Natural killer cell (primary cell): ENCODE measurements at regions not wholly inside any gene's neighbourhood (a gene's known extent, or its start where the extent isn't known, plus 50 kb on each side); places are given as distances from the start of the nearest gene placed in this dataset.

ENCODE experiments used
- ATAC-seq, 3 donors: fragments of 150-1000 bp in 2 of 3; fragments of 200-7000 bp in 1 of 3; cut with Tn5 transposase; 1 replicate in 1 of 3; 2 replicates in 2 of 3; pipeline ENCODE4 v1.10.0; 2021; ENCODE audit warnings: mild to moderate bottlenecking in 2 of 3, moderate library complexity in 2 of 3
- DNase-seq, 2 donors: peaks; one replicate each; pipeline versions ENCODE4 v3.0.0 to v3.0.0-alpha.2; 2013 to 2021; ENCODE audit warnings: mixed read lengths in 1 of 2
- H3K27ac ChIP-seq: one replicate; pipeline ENCODE4 v1.5.1; 2013; ENCODE audit warnings: mild to moderate bottlenecking, low read length
- H3K27me3 ChIP-seq: one replicate; pipeline ENCODE4 v1.6.1; 2013; ENCODE audit warnings: low read length; ENCODE audit not compliant: control insufficient read depth, insufficient read depth
- H3K36me3 ChIP-seq: one replicate; pipeline ENCODE4 v1.6.1; 2013; ENCODE audit warnings: low read length; ENCODE audit not compliant: control insufficient read depth, insufficient read depth
- H3K4me1 ChIP-seq: one replicate; pipeline ENCODE4 v1.6.1; 2013; ENCODE audit warnings: low read length; ENCODE audit not compliant: control insufficient read depth, insufficient read depth
- H3K4me3 ChIP-seq: one replicate; pipeline ENCODE4 v1.5.1; 2013; ENCODE audit warnings: low read length
- H3K9me3 ChIP-seq: one replicate; pipeline ENCODE4 v1.6.1; 2013; ENCODE audit warnings: low read length; ENCODE audit not compliant: control insufficient read depth, insufficient read depth
- H3K27ac Mint-ChIP-seq, 2 donors: one replicate each; pipeline ENCODE4 v1.8.0; 2022; ENCODE audit warnings: mild to moderate bottlenecking in 2 of 2, mixed read lengths in 2 of 2, moderate library complexity in 1 of 2
- H3K27me3 Mint-ChIP-seq, 2 donors: one replicate each; pipeline ENCODE4 v1.8.0; 2022; ENCODE audit warnings: low read depth in 2 of 2, mixed read lengths in 2 of 2
- H3K36me3 Mint-ChIP-seq: one replicate; pipeline ENCODE4 v1.8.0; 2022; ENCODE audit warnings: mixed read lengths
- H3K4me1 Mint-ChIP-seq, 2 donors: one replicate each; pipeline ENCODE4 v1.8.0; 2022; ENCODE audit warnings: mixed read lengths in 2 of 2
- H3K4me3 Mint-ChIP-seq: one replicate; pipeline ENCODE4 v1.8.0; 2022; ENCODE audit warnings: mild to moderate bottlenecking, moderate library complexity, mixed read lengths
- H3K9me3 Mint-ChIP-seq, 2 donors: one replicate each; pipeline ENCODE4 v1.8.0; 2022; ENCODE audit warnings: mixed read lengths in 2 of 2
- CTCF ChIP-seq: fragments of 200-600 bp; IDR thresholded peaks from one replicate; pipeline ENCODE4 v1.8.0; 2022; ENCODE audit warnings: antibody characterized with exemption
- WGBS: methylation state at CpG from one replicate; pipeline ENCODE4 v1.1.7; 2013; ENCODE audit warnings: missing lambda C conversion rate; ENCODE audit not compliant: insufficient coverage; 5-methylcytosine and 5-hydroxymethylcytosine counted together
- intact Hi-C: fragments of 100-400 bp; cut with micrococcal nuclease; formaldehyde crosslinking; loops from one replicate; pipeline ENCODE4 v1.14.2; 2022

DNA sequence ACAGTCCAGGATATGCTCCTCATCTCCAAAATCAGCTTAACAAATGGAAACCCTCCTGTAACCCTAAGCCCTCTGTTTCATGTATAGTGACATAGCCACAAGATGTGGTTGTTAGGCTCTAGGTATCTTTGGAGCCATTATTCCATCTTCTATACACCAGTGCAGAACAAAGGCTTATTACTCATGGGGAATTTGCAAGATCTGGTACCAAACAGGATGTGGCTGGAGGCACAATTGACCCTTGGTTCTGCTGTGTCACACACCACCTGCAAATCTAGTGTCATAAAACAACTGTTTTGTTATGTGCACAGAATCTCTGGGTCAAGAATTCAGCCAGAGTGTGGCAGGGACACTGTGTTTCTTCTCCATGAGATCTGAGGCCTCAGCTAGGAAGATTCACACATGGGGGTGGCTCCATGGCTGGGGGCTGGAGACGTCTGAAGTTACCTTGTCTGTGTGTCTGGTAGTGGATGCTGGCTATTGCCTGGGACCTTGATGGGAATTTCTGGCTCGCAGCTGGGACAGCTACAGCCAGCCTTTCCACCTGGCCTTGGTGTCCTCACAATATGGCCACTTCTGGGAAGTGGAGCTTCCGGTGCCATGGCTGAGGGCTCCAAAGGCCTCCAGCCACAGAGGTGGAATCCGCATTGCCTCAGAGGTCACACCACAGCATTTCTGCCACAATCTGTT, 369.9 kb downstream of the CDH26 start:
- no peak for ATAC-seq
- Histone ChIP-seq H3K4me3 (no peak overlapping the region), H3K9me3 (no peaks in the 10 kb centered on the region), H3K4me1 (no peaks in the 10 kb centered on the region), H3K27ac (no peak overlapping the region), H3K27me3 (no peaks in the 10 kb centered on the region), H3K36me3 (no peaks in the 10 kb centered on the region)
- intact Hi-C loops = no loop called here
- Mint-ChIP-seq H3K9me3 (no peaks in the 10 kb centered on the region), H3K27ac (no peak overlapping the region), H3K36me3 (no peaks in the 10 kb centered on the region), H3K27me3 (no peaks in the 10 kb centered on the region), H3K4me3 (no peak overlapping the region), H3K4me1 (no peaks in the 10 kb centered on the region)
- no peak for DNase-seq
- TF ChIP-seq CTCF = no peak
- 93% methylated on average over 3 of the region's 4 CpGs for WGBS

DNA sequence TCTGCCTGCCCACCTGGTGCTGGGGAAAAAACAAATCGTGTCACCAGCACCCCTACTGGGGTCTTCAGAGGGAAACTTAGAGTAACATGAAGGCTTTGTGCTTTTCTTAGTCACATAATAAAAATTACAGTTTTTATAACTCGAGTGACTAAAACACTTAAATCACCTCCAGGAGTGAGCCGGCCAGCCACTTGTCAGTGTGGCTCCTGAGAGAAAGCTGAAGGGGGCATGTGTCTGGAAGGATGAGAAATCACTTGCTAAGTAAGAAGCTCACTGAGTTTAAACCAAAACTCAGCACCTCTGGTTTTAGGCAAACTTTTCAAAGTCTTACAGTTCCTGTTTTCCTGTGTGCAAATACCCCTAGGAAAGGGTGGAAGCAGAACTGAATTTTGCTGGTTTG, 372.2 kb downstream of the CDH26 start:
- no peaks in the 10 kb centered on the region for H3K9me3 Mint-ChIP-seq
- no peak overlapping the region for H3K27ac ChIP-seq
- H3K4me3 Mint-ChIP-seq = no peak overlapping the region
- H3K4me3 ChIP-seq = no peak overlapping the region
- H3K27me3 Mint-ChIP-seq = no peaks in the 10 kb centered on the region
- no peaks in the 10 kb centered on the region for H3K4me1 Mint-ChIP-seq
- WGBS = 80% methylated on average over 1 of the region's 3 CpGs
- no peaks in the 10 kb centered on the region for H3K36me3 Mint-ChIP-seq
- no peaks in the 10 kb centered on the region for H3K36me3 ChIP-seq
- DNase-seq (no peak), ATAC-seq (no peak)
- H3K27ac Mint-ChIP-seq = no peak overlapping the region
- no peaks in the 10 kb centered on the region for H3K4me1 ChIP-seq
- no peak for TF ChIP-seq CTCF
- intact Hi-C loops = no loop called here
- no peaks in the 10 kb centered on the region for H3K9me3 ChIP-seq
- no peaks in the 10 kb centered on the region for H3K27me3 ChIP-seq

DNA sequence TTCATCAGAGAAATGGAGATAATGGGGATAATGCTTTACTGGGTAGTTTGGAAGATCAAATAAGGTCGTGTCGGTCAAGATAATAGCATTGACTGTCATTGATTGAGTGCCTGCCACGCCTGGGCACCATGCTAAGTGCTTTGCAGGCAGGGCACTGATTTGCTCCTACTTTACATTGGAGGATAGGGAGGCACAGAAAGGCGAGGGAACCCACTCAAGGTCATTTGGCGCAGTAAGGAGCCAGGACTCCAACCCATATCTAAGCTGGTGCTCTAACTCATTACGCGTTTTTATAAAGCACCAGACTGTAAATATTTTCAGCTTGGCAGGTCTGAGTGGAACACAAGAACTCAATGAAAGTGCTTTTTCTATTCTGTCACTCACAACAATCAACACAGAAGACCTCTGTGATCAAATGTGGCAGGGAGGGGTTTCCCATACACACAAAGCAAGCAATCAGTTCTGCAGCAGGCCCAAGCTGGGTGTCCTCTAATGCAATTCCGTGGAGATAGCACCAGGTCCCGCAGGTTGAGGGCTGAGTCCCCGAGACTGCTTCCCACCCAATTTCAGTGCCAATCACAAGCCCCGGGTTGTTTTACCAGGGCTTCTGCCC, 373.6 kb downstream of the CDH26 start:
- H3K27ac ChIP-seq = no peak overlapping the region
- no peaks in the 10 kb centered on the region for H3K36me3 ChIP-seq
- H3K4me1 ChIP-seq = no peaks in the 10 kb centered on the region
- no peak overlapping the region for H3K4me3 ChIP-seq
- WGBS = 92% methylated on average over 11 of the region's 11 CpGs
- no peak for ATAC-seq
- intact Hi-C loops = no loop called here
- Mint-ChIP-seq H3K36me3 (no peaks in the 10 kb centered on the region), H3K4me3 (no peak overlapping the region), H3K4me1 (no peaks in the 10 kb centered on the region), H3K27ac (no peak overlapping the region), H3K27me3 (no peaks in the 10 kb centered on the region), H3K9me3 (no peaks in the 10 kb centered on the region)
- no peaks in the 10 kb centered on the region for H3K9me3 ChIP-seq
- no peak for DNase-seq
- H3K27me3 ChIP-seq = no peaks in the 10 kb centered on the region
- no peak for TF ChIP-seq CTCF

DNA sequence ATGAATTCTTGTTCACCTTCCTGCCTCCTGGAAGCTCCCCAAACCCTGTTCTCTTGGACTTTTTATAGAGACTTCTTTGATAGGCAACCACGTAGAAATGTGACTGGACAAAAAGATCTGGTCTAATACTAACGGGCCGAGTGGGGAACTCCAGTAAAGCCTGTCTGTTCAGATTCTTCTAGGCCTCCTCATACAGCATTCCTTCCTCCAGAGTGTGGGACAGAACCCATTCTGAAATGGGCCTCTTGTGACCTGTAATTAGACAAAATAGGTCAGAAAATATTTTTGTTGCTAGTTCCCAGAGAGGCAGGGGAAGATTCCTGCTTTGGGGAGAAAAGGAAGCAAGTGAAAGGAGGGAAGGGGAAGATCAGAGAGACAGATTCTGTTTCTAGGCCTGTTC, 374.3 kb downstream of the CDH26 start:
- 95% methylated on average over 3 of the region's 3 CpGs for WGBS
- Histone ChIP-seq H3K27ac (no peak overlapping the region), H3K4me1 (no peaks in the 10 kb centered on the region), H3K4me3 (no peak overlapping the region), H3K27me3 (no peaks in the 10 kb centered on the region), H3K9me3 (no peaks in the 10 kb centered on the region), H3K36me3 (no peaks in the 10 kb centered on the region)
- TF ChIP-seq CTCF = no peak
- H3K4me3 Mint-ChIP-seq = no peak overlapping the region
- no peaks in the 10 kb centered on the region for H3K4me1 Mint-ChIP-seq
- H3K9me3 Mint-ChIP-seq = no peaks in the 10 kb centered on the region
- intact Hi-C loops = no loop called here
- H3K27ac Mint-ChIP-seq = no peak overlapping the region
- DNase-seq (no peak), ATAC-seq (no peak)
- H3K36me3 Mint-ChIP-seq = no peaks in the 10 kb centered on the region
- H3K27me3 Mint-ChIP-seq = no peaks in the 10 kb centered on the region
